ENCODE measurements at regions not wholly inside any gene's neighbourhood (a gene's known extent, or its start where the extent isn't known, plus 50 kb on each side); places are given as distances from the start of the nearest gene placed in this dataset.

DNA sequence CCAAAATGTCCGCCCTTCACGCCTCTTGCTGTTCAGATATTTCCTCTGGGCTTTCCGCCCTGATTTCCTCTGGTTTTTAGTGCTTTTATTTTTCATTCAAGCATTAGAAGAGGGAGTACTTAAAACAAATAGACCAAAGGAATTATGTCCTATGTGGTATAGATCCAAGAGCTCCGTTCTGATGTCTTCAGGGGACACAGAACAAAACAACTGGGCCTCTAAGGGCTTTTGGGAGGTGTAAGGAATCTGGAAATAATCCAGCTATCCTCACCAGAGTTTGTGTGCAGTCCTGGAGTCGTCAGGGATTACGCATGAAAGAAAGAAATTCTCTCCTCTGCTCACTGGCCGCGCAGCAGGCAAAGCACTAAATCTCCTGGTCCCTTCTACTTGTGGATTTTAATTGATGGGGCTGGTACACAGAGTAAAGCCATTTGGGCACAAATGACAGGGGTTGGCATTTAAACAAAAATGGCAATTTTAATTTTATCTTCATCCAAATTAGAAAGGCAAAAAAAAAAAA lies 999.2 kb downstream of the ADGRL3 start:
- DNase-seq = no peak

DNA sequence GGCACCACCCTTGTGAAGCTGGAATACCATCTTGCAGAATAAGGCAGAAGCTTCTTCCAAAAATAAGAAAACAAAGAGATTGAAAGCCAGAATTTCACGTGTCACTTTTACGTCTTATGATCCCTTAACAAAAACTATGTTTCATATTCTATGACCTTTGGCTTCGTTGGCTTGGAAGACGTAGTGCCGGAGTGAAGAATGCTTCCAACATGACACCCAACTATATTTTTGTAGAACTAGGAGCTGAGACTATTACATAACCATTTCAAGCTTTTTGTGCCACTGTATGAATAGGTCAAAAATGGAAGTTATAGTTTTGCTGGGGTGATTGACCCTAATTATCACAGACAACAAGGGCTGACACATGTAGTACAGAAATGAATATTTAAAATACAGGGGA lies 996.2 kb downstream of the ADGRL3 start:
- no peak for DNase-seq

DNA sequence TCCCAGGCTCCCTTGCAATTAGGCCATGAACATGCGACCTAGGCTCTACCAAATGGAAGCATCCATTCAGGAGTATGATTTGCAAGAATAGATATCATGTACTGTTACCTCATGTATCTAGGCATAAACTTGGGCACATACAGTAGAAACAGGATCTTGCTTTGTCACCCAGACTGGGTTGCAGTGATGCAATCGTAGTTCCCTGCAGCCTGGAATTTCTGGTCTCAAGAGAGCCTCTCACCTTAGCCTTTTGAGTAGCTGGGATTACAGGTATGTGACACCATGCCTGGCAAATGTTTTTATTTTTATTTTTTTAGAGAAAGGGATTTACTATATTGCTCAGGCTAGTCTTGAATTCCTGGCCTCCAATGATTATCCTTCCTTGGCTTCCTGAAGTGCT lies 994.2 kb downstream of the ADGRL3 start:
- no peak for DNase-seq

DNA sequence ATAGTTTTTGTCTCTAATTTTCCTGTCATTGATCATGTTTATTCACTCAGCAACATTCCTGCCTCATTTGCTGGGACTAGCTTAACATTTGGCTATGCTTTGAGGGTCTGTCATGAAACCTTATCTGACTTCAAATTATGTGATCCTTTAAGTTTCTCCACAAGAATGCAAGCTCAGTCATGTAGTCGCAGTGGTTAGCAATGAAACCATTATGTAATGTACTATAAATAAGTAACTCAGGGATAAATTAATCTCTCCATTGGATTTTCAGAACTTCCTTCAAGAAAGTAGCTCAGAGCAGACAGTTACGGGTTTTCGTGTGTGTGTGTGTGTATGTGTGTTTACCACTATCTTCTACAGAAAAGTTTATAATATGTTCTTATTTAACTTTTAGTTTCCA lies 993.6 kb downstream of the ADGRL3 start:
- no peak for DNase-seq

DNA sequence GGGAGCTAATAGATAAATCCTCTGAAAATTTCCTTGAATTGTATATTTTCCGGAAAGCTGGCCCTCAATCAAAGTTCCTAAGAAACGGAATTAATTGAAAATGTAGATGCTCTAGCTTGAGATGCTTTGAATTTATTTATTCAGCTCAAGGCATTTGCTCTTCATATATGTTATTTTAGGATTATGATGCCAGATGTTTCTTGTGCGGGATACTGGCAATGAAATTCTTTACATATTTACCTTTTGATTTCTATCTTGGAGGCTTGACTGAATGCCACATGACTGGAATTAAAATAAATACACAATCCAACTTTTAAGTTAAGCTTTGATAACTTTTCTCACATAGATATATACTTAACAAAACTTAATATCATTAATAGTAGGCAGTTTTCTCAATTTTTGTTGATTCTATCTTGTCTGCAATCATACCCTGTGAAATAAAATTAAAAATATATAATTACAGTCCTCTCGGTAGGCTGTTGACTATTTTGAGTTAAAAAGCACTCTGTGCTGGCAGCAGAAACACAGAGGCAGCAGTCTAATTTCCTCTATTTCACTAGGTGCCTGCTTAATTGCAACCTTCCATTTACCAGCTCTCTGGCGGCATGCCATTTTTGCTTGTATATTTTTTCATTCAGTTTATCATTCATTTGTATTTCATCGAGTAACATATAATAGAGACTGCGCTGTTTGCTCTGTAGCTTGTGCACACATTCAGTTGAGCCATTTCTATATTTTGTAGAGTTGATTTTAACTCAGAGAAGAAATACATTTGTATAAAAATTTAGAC lies 991.5 kb downstream of the ADGRL3 start:
- DNase-seq = no peak

DNA sequence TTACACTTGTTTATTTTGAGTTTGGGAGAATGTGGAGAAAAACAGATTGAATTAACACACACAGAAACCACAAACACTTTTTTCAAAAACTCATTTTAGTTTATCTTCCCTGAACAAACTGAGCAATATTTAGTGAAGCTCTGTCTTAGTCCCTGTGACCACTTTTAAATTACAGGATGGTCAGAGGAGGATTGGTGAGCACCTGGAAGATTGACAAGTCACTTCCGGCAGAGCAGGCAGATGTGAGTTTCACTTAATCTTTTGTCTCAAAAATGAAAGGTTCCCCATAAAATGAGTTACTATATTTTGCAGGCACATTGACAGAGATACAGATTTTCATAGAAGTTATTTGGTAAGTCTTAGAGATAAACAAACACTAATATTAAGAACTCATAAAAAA lies 970.1 kb downstream of the ADGRL3 start:
- no peak for DNase-seq

DNA sequence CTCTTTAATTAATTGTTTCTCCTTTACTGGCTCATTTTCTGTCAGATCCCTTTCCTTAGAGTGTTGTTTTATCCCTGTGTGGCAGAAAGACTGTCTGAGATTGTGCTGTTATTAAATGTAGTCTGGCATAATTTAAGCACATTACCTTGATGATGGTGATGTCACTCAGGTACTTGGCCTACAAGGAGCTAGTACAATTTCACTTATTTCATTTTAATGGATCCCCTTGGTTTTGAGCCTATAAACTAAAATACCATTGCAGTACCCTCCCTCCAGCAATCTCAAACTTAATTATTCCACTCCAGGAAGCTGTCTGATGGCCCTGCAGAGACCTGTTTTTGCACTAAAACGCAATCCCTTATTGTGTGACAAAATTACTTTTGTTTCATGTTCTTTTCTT lies 968.6 kb downstream of the ADGRL3 start:
- DNase-seq = no peak

DNA sequence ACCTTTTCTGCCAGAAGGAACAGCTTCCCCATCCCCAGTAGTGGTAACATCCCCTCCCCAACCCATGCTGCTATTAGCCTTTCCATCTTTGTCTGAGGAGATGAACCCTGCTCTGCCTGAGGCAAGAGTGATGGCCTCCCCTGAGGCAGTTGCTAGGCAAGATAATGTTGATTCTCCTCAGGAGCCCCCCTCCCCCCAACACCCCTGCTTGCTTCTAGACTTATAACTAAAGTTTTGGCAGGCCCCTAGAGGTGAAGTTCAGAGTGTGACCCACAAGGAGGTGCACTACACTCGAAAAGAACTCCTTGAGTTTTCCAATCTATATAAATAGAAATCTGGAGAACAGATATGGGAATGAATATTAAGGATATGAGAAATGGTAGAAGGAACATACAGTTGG lies 962.5 kb downstream of the ADGRL3 start:
- no peak for DNase-seq

DNA sequence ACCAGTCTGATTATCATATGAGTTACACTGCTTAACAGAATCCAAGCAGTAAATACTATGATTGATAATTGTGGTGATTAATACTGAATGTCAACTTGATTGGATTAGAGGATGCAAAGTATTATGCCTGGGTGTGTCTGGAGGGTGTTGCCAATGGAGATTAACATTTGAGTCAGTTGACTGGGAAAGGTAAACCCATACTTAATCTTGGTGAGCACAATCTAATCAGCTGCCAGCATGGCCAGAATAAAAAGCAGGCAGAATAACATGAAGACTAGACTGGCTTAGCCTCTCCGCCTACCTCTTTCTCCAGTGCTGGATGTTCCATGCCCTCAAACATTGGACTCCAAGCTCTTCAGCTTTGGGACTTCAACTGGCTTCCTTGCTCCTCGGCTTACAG lies 961.3 kb downstream of the ADGRL3 start:
- no peak for DNase-seq

DNA sequence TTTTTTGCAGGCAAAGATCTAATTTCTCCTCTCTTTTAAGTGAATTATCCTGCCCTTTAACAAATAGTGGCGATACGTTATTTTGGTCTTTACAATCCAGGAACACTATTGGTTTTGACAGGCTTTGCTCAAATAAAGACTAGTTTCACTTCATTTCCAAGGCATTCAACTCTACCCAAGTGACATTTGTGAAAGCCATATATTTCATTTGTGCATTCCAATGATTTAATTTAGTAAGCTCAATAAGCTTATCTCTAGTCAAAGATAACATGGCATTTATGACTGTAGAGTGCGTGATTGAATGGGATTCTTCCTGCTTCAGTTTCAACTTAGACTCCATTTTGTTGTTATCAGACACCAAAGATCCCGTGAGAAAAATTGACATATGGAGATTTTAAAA lies 959.8 kb downstream of the ADGRL3 start:
- DNase-seq = no peak

DNA sequence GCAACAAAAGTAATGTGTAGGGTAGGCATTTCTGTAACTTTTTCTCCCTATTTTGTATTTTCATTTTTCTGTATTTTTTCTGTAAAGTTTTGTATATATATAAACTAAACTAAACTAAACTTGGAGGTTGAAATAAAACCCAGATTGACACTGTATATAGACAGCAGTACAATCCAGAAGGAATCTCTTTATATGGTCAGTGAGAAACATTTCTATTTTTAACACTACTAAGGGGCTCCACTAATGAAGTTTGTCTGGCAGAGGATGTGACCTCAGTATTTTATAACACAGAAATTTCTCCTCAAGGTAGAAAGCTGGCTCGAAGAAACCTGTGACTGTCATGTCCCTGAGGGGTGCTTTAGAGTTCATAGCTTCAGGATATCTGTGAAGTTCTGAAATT lies 959.2 kb downstream of the ADGRL3 start:
- DNase-seq = no peak

DNA sequence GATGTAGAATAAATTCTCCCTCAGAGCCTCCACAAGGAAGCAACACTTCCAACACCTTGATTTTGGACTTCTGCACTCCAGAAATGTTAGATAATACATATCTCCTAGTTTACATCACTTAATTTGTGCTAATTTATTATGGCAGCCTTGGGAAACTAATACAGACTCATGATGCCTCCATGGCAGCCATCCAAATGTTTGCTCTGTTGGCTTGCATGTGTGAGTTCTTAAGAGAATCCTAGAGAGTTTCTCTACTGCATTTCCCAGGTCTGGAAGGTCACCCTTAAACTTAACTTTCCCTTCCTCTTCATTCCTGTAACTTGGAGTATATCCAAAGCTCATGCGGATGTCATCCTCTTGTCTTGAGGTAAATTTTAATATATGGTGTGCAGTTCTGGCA lies 956.1 kb downstream of the ADGRL3 start:
- DNase-seq = no peak

DNA sequence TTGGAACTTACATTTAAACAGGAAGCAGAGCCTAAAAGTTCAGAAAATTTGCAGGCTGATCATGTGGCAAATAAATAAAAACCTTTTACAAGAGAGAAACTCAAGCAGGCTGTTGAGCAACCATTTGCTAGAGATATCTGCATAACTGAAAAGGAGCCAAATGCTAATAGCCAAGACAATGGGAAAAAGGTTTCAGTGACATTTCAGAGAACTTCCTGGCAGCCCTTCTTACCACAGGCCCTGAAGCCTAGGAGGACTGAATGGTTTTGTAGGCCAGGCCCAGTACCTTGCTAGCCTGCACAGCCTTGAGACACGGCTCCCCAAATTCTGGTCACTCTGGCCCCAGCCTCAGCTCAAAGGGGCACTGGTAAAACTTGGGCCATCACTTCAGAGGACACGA lies 945.1 kb downstream of the ADGRL3 start:
- DNase-seq = no peak

DNA sequence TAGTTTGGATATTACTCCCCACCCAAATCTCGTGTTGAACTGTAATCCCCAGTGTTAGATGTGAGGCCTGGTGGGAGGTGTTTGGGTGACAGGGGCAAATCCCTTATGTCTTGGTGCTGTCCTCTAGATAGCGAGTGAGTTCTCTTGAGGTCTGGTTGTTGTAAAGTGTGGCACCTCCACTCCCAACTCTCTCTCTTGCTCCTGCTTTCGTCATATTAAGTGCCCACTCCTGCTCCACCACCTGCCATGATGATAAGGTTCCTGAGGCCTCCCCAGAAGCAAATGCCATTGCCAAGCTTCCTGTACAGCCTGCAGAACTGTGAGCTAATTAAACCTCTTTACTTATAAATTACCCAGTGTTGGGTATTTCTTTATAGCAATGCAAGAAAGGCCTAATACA lies 944.3 kb downstream of the ADGRL3 start:
- no peak for DNase-seq

DNA sequence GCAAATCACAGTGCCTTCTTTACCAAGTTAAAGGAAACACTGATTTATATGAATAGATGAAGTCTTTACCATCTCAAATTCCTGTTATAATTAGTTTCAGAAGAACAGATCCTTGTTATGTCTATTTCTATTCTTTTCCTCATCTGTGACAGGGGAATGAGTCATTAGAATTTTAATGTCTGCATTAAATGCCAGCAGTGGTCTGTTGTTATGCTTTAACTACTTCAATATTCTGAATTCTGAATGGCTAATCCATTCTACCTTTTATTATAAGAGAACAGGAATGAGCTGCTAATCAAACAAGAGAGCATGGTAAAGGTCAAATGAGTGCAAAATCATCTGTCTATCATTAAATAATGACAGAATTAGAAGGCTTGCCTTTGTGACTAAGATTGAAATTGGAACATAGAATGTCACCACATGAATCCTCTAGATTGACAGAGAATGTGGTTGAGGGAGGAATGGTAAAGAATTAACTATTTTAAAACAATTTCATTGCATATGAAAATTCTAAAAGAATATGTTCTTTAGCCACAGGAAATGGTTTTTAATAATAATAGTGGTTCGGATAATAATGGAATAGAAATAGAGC lies 935.5 kb downstream of the ADGRL3 start:
- no peak for DNase-seq

DNA sequence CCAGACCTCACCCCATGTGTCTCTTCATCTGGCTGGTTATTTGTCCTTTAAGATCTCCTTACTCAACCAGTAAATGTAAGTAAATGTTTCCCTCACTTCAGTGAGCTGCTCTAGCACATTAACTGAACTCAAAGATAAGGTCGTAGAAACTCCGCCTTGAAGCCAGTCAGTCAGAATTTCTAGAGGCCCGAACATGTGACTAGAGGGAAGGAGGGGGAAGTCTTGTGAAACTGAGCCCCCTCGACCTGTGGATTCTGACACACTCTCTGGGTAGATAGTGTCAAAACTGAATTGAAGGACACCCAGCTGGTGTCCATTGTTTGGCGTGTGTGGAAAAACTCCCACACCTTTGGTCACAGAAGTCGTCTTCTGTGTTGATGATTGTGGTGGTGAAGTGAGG lies 933.9 kb downstream of the ADGRL3 start:
- no peak for DNase-seq

DNA sequence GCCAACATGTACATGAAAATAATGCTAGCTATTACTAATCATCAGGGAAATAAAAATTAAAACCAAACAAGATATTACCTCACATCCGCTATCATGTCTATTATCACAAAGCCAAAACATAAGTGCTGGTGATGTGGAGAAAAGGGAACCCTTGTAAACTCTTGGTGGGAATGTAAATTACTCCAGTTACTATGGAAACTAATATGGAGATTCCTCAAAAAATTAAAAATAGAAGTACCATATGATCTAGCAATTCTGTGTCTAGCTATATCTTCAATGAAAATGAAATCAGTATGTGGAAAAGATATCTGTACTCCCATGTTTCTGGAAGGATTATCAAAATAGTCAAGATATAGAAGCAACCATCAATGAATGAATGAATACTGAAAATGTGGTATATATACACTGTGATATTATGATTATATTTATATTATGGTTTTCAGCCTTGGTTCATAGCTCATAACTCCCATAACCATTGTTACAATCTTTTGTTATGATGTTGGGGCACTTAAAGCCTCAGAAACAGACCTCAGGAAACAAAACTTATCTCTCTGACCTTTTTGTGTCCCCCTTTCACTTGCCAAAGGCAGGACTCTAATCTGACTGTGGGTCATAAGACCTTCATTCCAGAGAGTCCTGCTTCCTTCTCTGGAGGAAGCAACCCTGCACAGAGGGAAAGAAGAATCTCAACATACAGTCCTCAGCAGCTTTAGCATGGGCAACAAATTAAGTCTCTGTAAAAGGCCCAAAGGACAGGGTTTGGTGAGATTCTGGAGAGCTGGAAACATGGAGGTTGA lies 933.2 kb downstream of the ADGRL3 start:
- no peak for DNase-seq

DNA sequence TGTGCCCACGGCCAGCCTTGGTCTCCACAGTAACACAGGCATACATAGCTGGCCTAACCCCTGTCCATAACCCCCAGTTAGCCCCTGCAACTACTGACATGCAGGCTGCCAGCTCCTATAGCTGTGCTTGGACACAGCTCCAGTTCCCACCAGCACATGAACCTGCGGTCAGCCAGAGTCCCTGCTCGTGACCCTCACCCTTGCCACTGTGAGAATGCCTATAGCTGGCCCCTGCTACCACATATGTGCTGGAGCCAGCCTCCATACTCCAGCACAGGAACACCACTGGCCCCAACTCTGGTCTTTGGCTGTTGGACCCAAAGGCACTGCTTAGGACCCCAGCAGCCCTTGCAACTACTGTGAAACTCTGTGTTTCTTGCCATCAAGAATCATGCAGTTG lies 930.9 kb downstream of the ADGRL3 start:
- no peak for DNase-seq

DNA sequence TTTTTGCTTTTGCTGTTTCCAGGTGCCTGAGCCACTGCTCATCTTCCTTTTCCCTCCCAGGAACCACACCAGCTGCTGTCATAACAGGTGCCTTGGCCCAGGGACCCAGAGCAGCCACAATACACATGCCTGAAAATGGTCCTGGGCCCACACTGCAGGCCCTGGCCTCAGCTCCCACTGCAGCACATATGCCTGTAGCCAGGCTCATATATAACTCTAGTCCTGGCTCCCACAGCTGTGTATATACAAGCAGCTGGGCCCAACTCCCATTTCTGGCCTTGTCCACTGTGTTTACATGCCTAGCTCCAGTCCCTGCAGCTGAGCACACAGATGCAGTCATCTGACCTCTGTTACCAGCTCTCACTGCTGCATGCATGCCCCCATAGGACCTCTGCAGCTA lies 930.5 kb downstream of the ADGRL3 start:
- no peak for DNase-seq

DNA sequence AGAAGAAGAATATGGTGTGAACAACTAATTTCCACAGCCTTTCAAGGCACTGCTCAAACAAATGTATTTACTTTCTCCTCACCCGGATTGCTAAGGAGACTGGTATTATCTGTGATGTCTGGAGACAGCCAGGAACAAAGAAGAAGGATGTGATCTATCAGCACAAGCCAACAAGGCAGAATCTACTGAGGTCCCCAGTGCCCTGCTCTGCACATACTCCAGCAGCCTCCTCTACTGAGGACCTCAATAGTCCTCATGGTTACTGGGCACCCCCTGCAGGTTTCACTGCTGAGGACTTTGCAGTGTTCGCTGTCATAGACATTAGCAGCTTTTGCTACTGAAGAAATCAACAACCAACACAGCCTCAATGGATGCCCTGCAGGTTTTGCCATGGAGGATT lies 930.1 kb downstream of the ADGRL3 start:
- DNase-seq = no peak
